MCF 10A (cell line): ENCODE measurements at regions not wholly inside any gene's neighbourhood (a gene's known extent, or its start where the extent isn't known, plus 50 kb on each side); places are given as distances from the start of the nearest gene placed in this dataset.
"Not testable (repeated sequence)": the region's sequence is repeated elsewhere in the genome, so short reads cannot be mapped to it uniquely, and the experiment has no call there.

Experiments used
- BruUV-seq: library from RNA; stranded (reverse); fragments of 400-500 nt; replicated peaks from 2 replicates; lab custom pipeline; 2021; lab: Mats Ljungman, UMichigan
- CTCF ChIA-PET: fragments of 300-600 bp; sonication (Branson Sonifier 250); formaldehyde crosslinking; extraction: SDS; loops from one replicate; lab custom pipeline; 2021; ENCODE audit warnings: antibody characterized with exemption, inconsistent platforms; lab: Yijun Ruan, JAX
- POLR2A ChIA-PET: fragments of 300-600, 350-650 bp; sonication (Branson Sonifier 250); formaldehyde crosslinking; extraction: SDS; loops from one replicate; lab custom pipeline; 2020; ENCODE audit warnings: antibody characterized with exemption, inconsistent platforms; lab: Yijun Ruan, JAX
- DNase-seq: peaks from one replicate; pipeline ENCODE4 v3.0.0-alpha.2; 2018; ENCODE audit not compliant: unreplicated experiment
- H3K27ac Mint-ChIP-seq: one replicate; pipeline ENCODE4 v1.8.0; 2022; ENCODE audit warnings: mild to moderate bottlenecking, low read depth, mixed read lengths; ENCODE audit not compliant: unreplicated experiment
- H3K27me3 Mint-ChIP-seq: one replicate; pipeline ENCODE4 v1.8.0; 2022; ENCODE audit warnings: mixed read lengths; ENCODE audit not compliant: insufficient read depth, unreplicated experiment
- H3K36me3 Mint-ChIP-seq: one replicate; pipeline ENCODE4 v1.8.0; 2022; ENCODE audit warnings: mild to moderate bottlenecking, moderate library complexity, mixed read lengths; ENCODE audit not compliant: insufficient read depth, unreplicated experiment
- H3K4me1 Mint-ChIP-seq: one replicate; pipeline ENCODE4 v1.8.0; 2022; ENCODE audit warnings: mixed read lengths; ENCODE audit not compliant: insufficient read depth, unreplicated experiment
- H3K4me3 Mint-ChIP-seq: one replicate; pipeline ENCODE4 v1.8.0; 2022; ENCODE audit warnings: mild to moderate bottlenecking, moderate library complexity, mixed read lengths; ENCODE audit not compliant: unreplicated experiment
- H3K9me3 Mint-ChIP-seq: one replicate; pipeline ENCODE4 v1.8.0; 2022; ENCODE audit warnings: mixed read lengths; ENCODE audit not compliant: unreplicated experiment
- intact Hi-C: fragments of 100-400 bp; cut with micrococcal nuclease; formaldehyde crosslinking; loops from 2 replicates; pipeline ENCODE4 v1.14.1; 2022
- TF ChIP-seq, protein P1 (sequence below): fragments of 200-600 bp; IDR thresholded peaks from one replicate; pipeline ENCODE4 v1.8.0; 2022; ENCODE audit warnings: antibody characterized with exemption, mild to moderate bottlenecking; ENCODE audit not compliant: unreplicated experiment

DNA sequence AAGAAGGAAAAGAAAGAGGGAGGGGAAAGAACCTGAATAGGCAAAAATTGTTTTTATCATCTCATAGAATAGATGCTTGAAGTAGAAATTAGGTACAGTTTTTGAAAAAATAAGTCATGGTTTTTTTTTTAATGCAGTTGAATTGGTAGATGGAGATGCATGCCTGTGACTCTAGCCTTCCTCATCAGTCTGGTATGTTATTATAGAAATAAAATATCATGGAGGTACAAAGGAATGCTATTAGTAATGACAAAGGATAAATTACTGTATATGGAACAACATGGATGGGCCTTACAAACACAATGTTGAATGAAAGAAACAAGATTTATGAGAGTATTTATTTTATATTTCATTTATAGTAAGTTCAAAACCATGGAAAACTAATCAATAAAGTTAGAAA is 162.4 kb upstream of the GALNT15 start:
- H3K4me1 Mint-ChIP-seq = no peaks in the 10 kb centered on the region
- peaks cover 6% of the 10 kb centered on the region for H3K9me3 Mint-ChIP-seq
- no peak for DNase-seq
- CTCF ChIA-PET = no interaction called here
- no peaks in the 10 kb centered on the region for H3K27me3 Mint-ChIP-seq
- no peaks in the 10 kb centered on the region for H3K36me3 Mint-ChIP-seq
- intact Hi-C loops = no loop called here
- POLR2A ChIA-PET = no interaction called here
- H3K4me3 Mint-ChIP-seq = no peak overlapping the region
- no TSS peak for BruUV-seq
- TF ChIP-seq, protein P1, sequence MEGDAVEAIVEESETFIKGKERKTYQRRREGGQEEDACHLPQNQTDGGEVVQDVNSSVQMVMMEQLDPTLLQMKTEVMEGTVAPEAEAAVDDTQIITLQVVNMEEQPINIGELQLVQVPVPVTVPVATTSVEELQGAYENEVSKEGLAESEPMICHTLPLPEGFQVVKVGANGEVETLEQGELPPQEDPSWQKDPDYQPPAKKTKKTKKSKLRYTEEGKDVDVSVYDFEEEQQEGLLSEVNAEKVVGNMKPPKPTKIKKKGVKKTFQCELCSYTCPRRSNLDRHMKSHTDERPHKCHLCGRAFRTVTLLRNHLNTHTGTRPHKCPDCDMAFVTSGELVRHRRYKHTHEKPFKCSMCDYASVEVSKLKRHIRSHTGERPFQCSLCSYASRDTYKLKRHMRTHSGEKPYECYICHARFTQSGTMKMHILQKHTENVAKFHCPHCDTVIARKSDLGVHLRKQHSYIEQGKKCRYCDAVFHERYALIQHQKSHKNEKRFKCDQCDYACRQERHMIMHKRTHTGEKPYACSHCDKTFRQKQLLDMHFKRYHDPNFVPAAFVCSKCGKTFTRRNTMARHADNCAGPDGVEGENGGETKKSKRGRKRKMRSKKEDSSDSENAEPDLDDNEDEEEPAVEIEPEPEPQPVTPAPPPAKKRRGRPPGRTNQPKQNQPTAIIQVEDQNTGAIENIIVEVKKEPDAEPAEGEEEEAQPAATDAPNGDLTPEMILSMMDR = no peak
- peak overlapping the region; percentile 17 for H3K27ac Mint-ChIP-seq

DNA sequence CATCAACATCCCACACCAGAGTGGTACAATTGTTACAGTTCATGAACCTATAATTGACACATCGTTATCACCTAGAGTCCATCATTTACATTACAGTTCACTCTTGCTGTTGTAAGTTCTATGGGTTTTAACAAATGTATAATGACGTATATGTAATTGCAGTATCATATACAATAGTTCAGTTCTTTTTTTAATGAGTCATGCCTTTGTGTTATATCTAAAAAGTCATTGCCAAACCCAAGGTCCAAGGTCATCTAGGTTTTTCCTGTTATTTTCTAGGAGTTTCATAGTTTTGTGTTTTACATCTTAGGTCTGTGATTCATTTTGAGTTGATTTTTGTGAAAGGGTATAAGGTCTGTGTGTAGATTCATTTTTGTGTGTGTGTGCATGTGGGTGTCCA is 160.9 kb upstream of the GALNT15 start:
- Mint-ChIP-seq H3K27me3 (no peaks in the 10 kb centered on the region), H3K4me3 (no peak overlapping the region), H3K27ac (no peak overlapping the region), H3K36me3 (no peaks in the 10 kb centered on the region), H3K4me1 (no peaks in the 10 kb centered on the region), H3K9me3 (no peaks in the 10 kb centered on the region)
- BruUV-seq = no TSS peak
- CTCF ChIA-PET = no interaction called here
- DNase-seq = peak; percentile 26
- TF ChIP-seq, protein P1 = no peak
- intact Hi-C loops = no loop called here
- POLR2A ChIA-PET = no interaction called here

DNA sequence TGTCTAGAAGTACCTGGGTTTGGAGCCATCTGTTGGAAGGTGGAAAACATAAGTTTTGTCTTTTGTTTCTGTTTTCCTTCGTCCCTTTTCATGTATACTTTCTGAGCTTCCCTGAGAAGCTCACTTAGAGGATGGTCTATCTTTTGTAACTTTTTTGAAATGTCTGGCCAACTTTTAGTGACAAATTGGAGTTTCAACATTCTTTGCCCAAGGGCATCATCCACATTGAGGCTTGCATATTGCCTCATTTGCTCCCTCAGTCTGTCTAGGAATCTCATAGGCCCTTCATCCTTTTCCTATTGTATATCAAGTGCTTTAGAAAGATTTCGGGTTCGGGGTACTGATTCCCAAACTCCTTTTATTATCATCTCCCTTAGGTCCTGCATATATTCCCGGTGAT is 152.7 kb upstream of the GALNT15 start:
- peak; percentile 30 for DNase-seq
- H3K36me3 Mint-ChIP-seq, H3K27ac Mint-ChIP-seq, H3K4me1 Mint-ChIP-seq, BruUV-seq, intact Hi-C loops, H3K4me3 Mint-ChIP-seq, H3K27me3 Mint-ChIP-seq, H3K9me3 Mint-ChIP-seq: not testable (repeated sequence)
- ChIA-PET CTCF (interaction anchor here (0.9 to 1.4 kb wide), 2 partner anchors 14 to 226 kb away, joined by 3 to 4 read pairs; no protein-coding TSS in a partner anchor), POLR2A (interaction anchor here (0.7 kb wide), 1 partner anchor 99 kb away, joined by 3 read pairs; no protein-coding TSS in a partner anchor)

DNA sequence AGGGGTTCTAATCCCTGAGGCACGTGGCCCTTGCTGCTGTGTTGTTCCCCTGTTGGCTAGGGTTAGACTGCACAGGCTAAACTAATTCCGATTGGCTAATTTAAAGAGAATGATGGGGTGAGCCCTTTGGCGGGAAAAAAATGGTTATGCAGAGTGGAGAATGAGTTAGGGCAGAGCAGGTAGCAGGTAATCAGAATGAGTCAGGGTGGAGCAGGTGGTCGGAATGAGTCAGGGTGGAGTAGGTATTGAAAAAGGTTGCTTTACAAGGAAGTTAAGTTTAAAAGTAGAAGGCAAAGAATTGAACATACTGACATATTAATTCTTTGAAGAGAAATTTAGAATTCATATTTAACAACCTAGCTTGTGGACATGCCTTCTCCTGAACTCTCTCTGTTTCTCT is 150.6 kb upstream of the GALNT15 start:
- BruUV-seq, H3K4me3 Mint-ChIP-seq, H3K27ac Mint-ChIP-seq, H3K9me3 Mint-ChIP-seq, intact Hi-C loops, POLR2A ChIA-PET, DNase-seq, H3K4me1 Mint-ChIP-seq, H3K36me3 Mint-ChIP-seq, H3K27me3 Mint-ChIP-seq: not testable (repeated sequence)
- CTCF ChIA-PET = interaction anchor here (0.7 kb wide), 1 partner anchor 259 kb away, joined by 3 read pairs; no protein-coding TSS in a partner anchor

DNA sequence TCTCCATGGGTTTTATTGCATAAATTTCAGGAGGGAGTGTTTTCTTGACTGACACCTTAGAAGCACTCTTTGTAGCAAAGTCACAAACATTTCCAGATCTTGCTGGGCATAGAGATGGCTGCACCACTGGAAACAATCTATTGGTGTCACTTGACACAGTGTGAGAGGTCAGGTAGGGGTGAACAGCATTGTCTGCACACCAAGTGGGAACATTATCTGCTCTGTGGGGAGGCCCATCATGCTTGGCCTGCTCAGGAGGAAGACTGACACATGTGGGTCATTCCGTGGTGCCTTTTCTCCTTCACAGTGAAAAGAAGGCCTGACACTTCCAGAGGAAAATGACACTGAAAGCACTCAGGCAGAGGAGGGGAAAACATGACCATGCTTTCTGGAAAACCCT is 149.9 kb upstream of the GALNT15 start:
- H3K36me3 Mint-ChIP-seq = no peaks in the 10 kb centered on the region
- ChIA-PET CTCF (interaction anchor here (0.7 kb wide), 1 partner anchor 1516 kb away, joined by 3 read pairs; no protein-coding TSS in a partner anchor), POLR2A (no interaction called here)
- TF ChIP-seq, protein P1 = no peak
- no peak for DNase-seq
- H3K4me3 Mint-ChIP-seq = no peak overlapping the region
- H3K4me1 Mint-ChIP-seq = no peaks in the 10 kb centered on the region
- H3K27me3 Mint-ChIP-seq = no peaks in the 10 kb centered on the region
- no peak overlapping the region for H3K27ac Mint-ChIP-seq
- no peaks in the 10 kb centered on the region for H3K9me3 Mint-ChIP-seq
- BruUV-seq = no TSS peak
- intact Hi-C loops = no loop called here
